ENCODE measurements at regions not wholly inside any gene's neighbourhood (a gene's known extent, or its start where the extent isn't known, plus 50 kb on each side); places are given as distances from the start of the nearest gene placed in this dataset.

DNA sequence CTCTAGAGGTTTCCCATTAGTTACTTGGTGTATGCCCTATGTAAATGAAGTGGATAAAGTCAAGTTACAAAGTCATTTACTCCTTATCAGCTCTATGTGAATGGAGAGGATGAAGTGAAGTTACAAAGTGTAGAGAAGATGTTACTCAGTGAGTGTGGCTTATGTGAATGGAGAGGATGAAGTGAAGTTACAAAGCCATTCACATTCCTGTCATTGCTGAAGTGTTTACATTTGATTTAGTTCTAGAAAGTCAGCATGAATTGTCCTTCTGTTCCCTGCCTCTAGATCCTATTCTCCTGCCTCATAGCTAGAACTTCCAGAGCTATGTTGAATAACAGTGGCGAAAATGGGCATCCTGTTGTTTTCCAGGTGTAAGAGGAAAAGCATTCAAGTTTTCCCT lies 880.1 kb downstream of the DNAJB9 start:
- no peak for DNase-seq (ENCODE audit: low read depth in 2 of 2)
- Histone ChIP-seq H3K36me3 (ENCODE audit: control insufficient read depth, insufficient read depth, low read length) (no peaks in the 10 kb centered on the region), H3K27ac (ENCODE audit: insufficient read depth, low read length) (no peak overlapping the region), H3K9ac (ENCODE audit: insufficient read depth, low read length) (no peak overlapping the region), H3K9me3 (ENCODE audit: control insufficient read depth, insufficient read depth, low read depth, low read length) (no peaks in the 10 kb centered on the region), H3K4me1 (ENCODE audit: control insufficient read depth, extremely low read depth, insufficient read depth, low read length) (no peaks in the 10 kb centered on the region), H3K4me3 (replicated peaks in 1 of 4; ENCODE audit: control extremely low read depth in 1 of 4, insufficient read depth in 1 of 4, low read depth in 3 of 4, low read length in 4 of 4) (no peak overlapping the region), H3K4me2 (ENCODE audit: extremely low read depth, insufficient read depth, low read length) (no peak overlapping the region), H2AFZ (ENCODE audit: low read length) (no peak overlapping the region), H3K27me3 (ENCODE audit: control insufficient read depth, insufficient read depth, low read length) (no peaks in the 10 kb centered on the region), H3K79me2 (ENCODE audit: control insufficient read depth, insufficient read depth, low read length) (no peaks in the 10 kb centered on the region), H4K20me1 (ENCODE audit: control insufficient read depth, extremely low read depth, insufficient read depth, low read length) (no peaks in the 10 kb centered on the region)
- TF ChIP-seq EZH2 (IDR thresholded peaks at IDR 0.05; ENCODE audit: low read length, missing control alignments) (no peak), CTCF (conservative IDR thresholded peaks at IDR 0.05 in 1 of 2, IDR thresholded peaks at IDR 0.05 in 1 of 2; ENCODE audit: low read depth in 1 of 2, low read length in 2 of 2) (no peak)

- H3K4me2 ChIP-seq (ENCODE audit: extremely low read depth, insufficient read depth, low read length): no peak overlapping the region
- no peak overlapping the region for H3K4me3 ChIP-seq (replicated peaks in 1 of 4; ENCODE audit: control extremely low read depth in 1 of 4, insufficient read depth in 1 of 4, low read depth in 3 of 4, low read length in 4 of 4)
- H3K4me1 ChIP-seq (ENCODE audit: control insufficient read depth, extremely low read depth, insufficient read depth, low read length): no peaks in the 10 kb centered on the region
- H3K36me3 ChIP-seq (ENCODE audit: control insufficient read depth, insufficient read depth, low read length): no peaks in the 10 kb centered on the region
- H3K27me3 ChIP-seq (ENCODE audit: control insufficient read depth, insufficient read depth, low read length): no peaks in the 10 kb centered on the region
- H4K20me1 ChIP-seq (ENCODE audit: control insufficient read depth, extremely low read depth, insufficient read depth, low read length): no peaks in the 10 kb centered on the region
- no peak overlapping the region for H3K27ac ChIP-seq (ENCODE audit: insufficient read depth, low read length)
- H3K9ac ChIP-seq (ENCODE audit: insufficient read depth, low read length): no peak overlapping the region
- H2AFZ ChIP-seq (ENCODE audit: low read length): no peak overlapping the region
- H3K9me3 ChIP-seq (ENCODE audit: control insufficient read depth, insufficient read depth, low read depth, low read length): no peaks in the 10 kb centered on the region
- no peak for TF ChIP-seq EZH2 (IDR thresholded peaks at IDR 0.05; ENCODE audit: low read length, missing control alignments)
- no peak for TF ChIP-seq CTCF (conservative IDR thresholded peaks at IDR 0.05 in 1 of 2, IDR thresholded peaks at IDR 0.05 in 1 of 2; ENCODE audit: low read depth in 1 of 2, low read length in 2 of 2)
- H3K79me2 ChIP-seq (ENCODE audit: control insufficient read depth, insufficient read depth, low read length): no peaks in the 10 kb centered on the region
- DNase-seq (ENCODE audit: low read depth in 2 of 2): no peak
Measured at GRCh38 chr7:109456116-109456515, 886.4 kb downstream of the DNAJB9 start.

DNA sequence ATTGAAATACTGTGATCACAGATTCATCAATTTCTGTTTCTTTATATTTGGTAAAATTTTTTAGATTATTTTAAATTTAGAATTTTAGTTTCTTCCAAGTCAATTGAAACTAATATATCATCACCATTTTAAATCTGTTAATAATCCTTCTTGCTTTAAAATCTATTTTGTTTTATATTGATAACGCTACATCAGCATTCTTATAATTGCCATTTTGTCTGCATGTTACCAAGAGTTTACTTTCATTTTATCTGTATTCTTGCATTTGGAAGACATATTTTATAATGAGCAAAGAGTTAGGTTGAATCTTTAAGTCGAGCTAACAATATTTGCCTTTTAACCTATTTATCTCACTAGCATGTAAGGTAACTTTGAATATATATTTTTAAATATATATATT lies 890.6 kb downstream of the DNAJB9 start:
- H3K4me2 ChIP-seq (ENCODE audit: extremely low read depth, insufficient read depth, low read length): no peak overlapping the region
- no peak overlapping the region for H3K27ac ChIP-seq (ENCODE audit: insufficient read depth, low read length)
- DNase-seq (ENCODE audit: low read depth in 2 of 2): no peak
- H3K4me1 ChIP-seq (ENCODE audit: control insufficient read depth, extremely low read depth, insufficient read depth, low read length): no peaks in the 10 kb centered on the region
- H3K36me3 ChIP-seq (ENCODE audit: control insufficient read depth, insufficient read depth, low read length): no peaks in the 10 kb centered on the region
- no peak overlapping the region for H3K4me3 ChIP-seq (replicated peaks in 1 of 4; ENCODE audit: control extremely low read depth in 1 of 4, insufficient read depth in 1 of 4, low read depth in 3 of 4, low read length in 4 of 4)
- H2AFZ ChIP-seq (ENCODE audit: low read length): no peak overlapping the region
- H3K27me3 ChIP-seq (ENCODE audit: control insufficient read depth, insufficient read depth, low read length): no peaks in the 10 kb centered on the region
- no peak for TF ChIP-seq EZH2 (IDR thresholded peaks at IDR 0.05; ENCODE audit: low read length, missing control alignments)
- TF ChIP-seq CTCF (conservative IDR thresholded peaks at IDR 0.05 in 1 of 2, IDR thresholded peaks at IDR 0.05 in 1 of 2; ENCODE audit: low read depth in 1 of 2, low read length in 2 of 2): no peak
- H3K9ac ChIP-seq (ENCODE audit: insufficient read depth, low read length): no peak overlapping the region
- H3K9me3 ChIP-seq (ENCODE audit: control insufficient read depth, insufficient read depth, low read depth, low read length): no peaks in the 10 kb centered on the region
- H4K20me1 ChIP-seq (ENCODE audit: control insufficient read depth, extremely low read depth, insufficient read depth, low read length): no peaks in the 10 kb centered on the region
- no peaks in the 10 kb centered on the region for H3K79me2 ChIP-seq (ENCODE audit: control insufficient read depth, insufficient read depth, low read length)

All from fibroblast of lung (primary cell).